HCT116 (cell line): ENCODE measurements at regions not wholly inside any gene's neighbourhood (a gene's known extent, or its start where the extent isn't known, plus 50 kb on each side); places are given as distances from the start of the nearest gene placed in this dataset.

Experiments
- ATAC-seq: fragments of 200-7000 bp; cut with Tn5 transposase; 2 replicates; pipeline ENCODE4 v1.9.1; 2020; ENCODE audit warnings: mild to moderate bottlenecking, moderate library complexity
- BruUV-seq: library from RNA; stranded (reverse); fragments of 400-500 nt; replicated peaks from 2 replicates; lab custom pipeline; 2021; lab: Mats Ljungman, UMichigan
- CTCF ChIA-PET: fragments of 300-600 bp; sonication (Branson Sonifier 250); formaldehyde crosslinking; loops from one replicate; lab custom pipeline; 2021; ENCODE audit warnings: antibody characterized with exemption; lab: Charles Lee
- POLR2A ChIA-PET: fragments of 300-600, 350-600 bp; sonication (Branson Sonifier 250); formaldehyde crosslinking; loops from one replicate; lab custom pipeline; 2021; ENCODE audit warnings: antibody characterized with exemption; lab: Charles Lee
- RAD21 ChIA-PET, 2 experiments: fragments of 300-600 bp; sonication (Branson Sonifier 250); formaldehyde crosslinking; loops; one replicate each; lab custom pipeline; 2023; ENCODE audit warnings: low total read pairs in 2 of 2; ENCODE audit not compliant: uncharacterized antibody in 2 of 2, unreplicated experiment in 2 of 2, low non-redundant PET in 1 of 2; lab: Charles Lee
- DNase-seq: peaks from one replicate; pipeline ENCODE4 v3.0.0-alpha.2; 2010; ENCODE audit warnings: low read depth, low spot score
- H2AFZ ChIP-seq: fragments of 200-600 bp; shearing (Covaris generic), sonication (generic); 2 replicates; pipeline ENCODE4 v1.6.1; 2017; ENCODE audit warnings: low read depth, mixed run types, mixed read lengths, antibody characterized with exemption, low read length; ENCODE audit not compliant: poor library complexity, severe bottlenecking
- H3K27ac ChIP-seq: 2 replicates; pipeline ENCODE4 v1.5.1; 2012; ENCODE audit warnings: low read depth, low read length
- H3K27me3 ChIP-seq: fragments of 200-600 bp; sonication (generic); 2 replicates; pipeline ENCODE4 v1.6.1; 2016; ENCODE audit warnings: mixed run types, low read length, mixed read lengths; ENCODE audit not compliant: insufficient read depth
- H3K36me3 ChIP-seq, 2 experiments: fragments of 200-500 bp in 1 of 2; fragments of 200-600 bp in 1 of 2; sonication (Bioruptor generic) in 1 of 2; sonication (generic) in 1 of 2; 2 replicates each; pipeline versions ENCODE4 v1.5.1 to v1.6.1; 2014 to 2016; ENCODE audit warnings: low read length in 2 of 2, inconsistent platforms in 1 of 2, mixed read lengths in 1 of 2, mixed run types in 1 of 2; ENCODE audit not compliant: insufficient read depth in 2 of 2, control insufficient read depth in 1 of 2
- H3K4me1 ChIP-seq, 2 experiments: fragments of 200-600 bp in 1 of 2; sonication (generic) in 1 of 2; 2 replicates each; pipeline versions ENCODE4 v1.5.1 to v1.6.1; 2012 to 2017; ENCODE audit warnings: low read length in 2 of 2, inconsistent platforms in 1 of 2, mild to moderate bottlenecking in 1 of 2, mixed read lengths in 1 of 2, mixed run types in 1 of 2, moderate library complexity in 1 of 2; ENCODE audit not compliant: insufficient read depth in 2 of 2, control insufficient read depth in 1 of 2
- H3K4me2 ChIP-seq: fragments of 200-600 bp; sonication (generic); 2 replicates; pipeline ENCODE4 v1.6.1; 2017; ENCODE audit warnings: mixed run types, low read length, mixed read lengths
- H3K4me3 ChIP-seq, 2 experiments: fragments of 200-600 bp in 1 of 2; sonication (generic) in 1 of 2; replicated peaks in 1 of 2; 2 replicates each; pipeline ENCODE4 v1.5.1; 2011 to 2016; ENCODE audit warnings: low read length in 2 of 2, control low read depth in 1 of 2, low read depth in 1 of 2, mild to moderate bottlenecking in 1 of 2, mixed read lengths in 1 of 2, mixed run types in 1 of 2
- H3K79me2 ChIP-seq: fragments of 200-600 bp; sonication (generic); 2 replicates; pipeline ENCODE4 v1.6.1; 2017; ENCODE audit warnings: mild to moderate bottlenecking, mixed run types, low read length, moderate library complexity, mixed read lengths; ENCODE audit not compliant: insufficient read depth
- H3K9ac ChIP-seq: fragments of 200-600 bp; sonication (generic); 2 replicates; pipeline ENCODE4 v1.6.1; 2016; ENCODE audit warnings: low read length, mixed read lengths
- H3K9me2 ChIP-seq: fragments of 200-600 bp; sonication (generic), shearing (Covaris generic); 2 replicates; pipeline ENCODE4 v1.6.1; 2017; ENCODE audit warnings: mixed run types, mild to moderate bottlenecking, moderate library complexity; ENCODE audit not compliant: insufficient read depth
- H3K9me3 ChIP-seq, 2 experiments: fragments of 200-500 bp in 1 of 2; fragments of 200-600 bp in 1 of 2; sonication (Bioruptor generic) in 1 of 2; sonication (generic) in 1 of 2; 2 replicates each; pipeline ENCODE4 v1.6.1; 2014 to 2017; ENCODE audit warnings: low read length in 2 of 2, mixed read lengths in 2 of 2, inconsistent platforms in 1 of 2, low read depth in 1 of 2, mild to moderate bottlenecking in 1 of 2, mixed run types in 1 of 2, moderate library complexity in 1 of 2; ENCODE audit not compliant: control insufficient read depth in 1 of 2, insufficient read depth in 1 of 2
- H4K20me1 ChIP-seq: fragments of 200-600 bp; sonication (generic), shearing (Covaris generic); 2 replicates; pipeline ENCODE4 v1.6.1; 2017; ENCODE audit warnings: mixed run types, mild to moderate bottlenecking, moderate library complexity; ENCODE audit not compliant: insufficient read depth
- ATF3 ChIP-seq: IDR thresholded peaks from 2 replicates; pipeline ENCODE4 v1.6.1; 2012
- CBX3 ChIP-seq: IDR thresholded peaks from 2 replicates; pipeline ENCODE4 v1.6.1; 2012; ENCODE audit warnings: low read depth
- EGR1 ChIP-seq: IDR thresholded peaks from 2 replicates; pipeline ENCODE4 v1.6.1; 2012; ENCODE audit warnings: low read depth
- ELF1 ChIP-seq: IDR thresholded peaks from 2 replicates; pipeline ENCODE4 v1.6.1; 2012; ENCODE audit warnings: low read depth, borderline replicate concordance
- EZH2 ChIP-seq: fragments of 200-600 bp; sonication (generic); IDR thresholded peaks from 2 replicates; pipeline ENCODE4 v1.6.1; 2017; ENCODE audit warnings: antibody characterized with exemption, mixed run types
- EZH2phosphoT487 ChIP-seq: fragments of 200-600 bp; IDR thresholded peaks from 2 replicates; pipeline ENCODE4 v1.6.1; 2018; ENCODE audit warnings: antibody characterized with exemption, borderline replicate concordance
- FOSL1 ChIP-seq: IDR thresholded peaks from 2 replicates; pipeline ENCODE4 v1.6.1; 2012; ENCODE audit warnings: low read depth
- JUND ChIP-seq: IDR thresholded peaks from 2 replicates; pipeline ENCODE4 v1.6.1; 2012
- POLR2A ChIP-seq: IDR thresholded peaks from 2 replicates; pipeline ENCODE4 v1.7.0; 2011; ENCODE audit warnings: borderline replicate concordance; ENCODE audit not compliant: insufficient read depth, insufficient read length; ENCODE audit errors: extremely low read depth
- POLR2AphosphoS5 ChIP-seq: IDR thresholded peaks from 2 replicates; pipeline ENCODE4 v1.6.1; 2011; ENCODE audit warnings: mild to moderate bottlenecking, low read depth, low read length, moderate library complexity
- RAD21 ChIP-seq: IDR thresholded peaks from 2 replicates; pipeline ENCODE4 v1.6.1; 2012; ENCODE audit warnings: low read depth, mild to moderate bottlenecking
- SIN3A ChIP-seq: IDR thresholded peaks from 2 replicates; pipeline ENCODE4 v1.6.1; 2012; ENCODE audit warnings: low read depth
- SP1 ChIP-seq: IDR thresholded peaks from 2 replicates; pipeline ENCODE4 v1.6.1; 2012; ENCODE audit warnings: low read depth
- SRF ChIP-seq: IDR thresholded peaks from 2 replicates; pipeline ENCODE4 v1.6.1; 2012; ENCODE audit warnings: low read depth
- TCF7L2 ChIP-seq: IDR thresholded peaks from 2 replicates; pipeline ENCODE4 v1.7.0; 2011; ENCODE audit warnings: borderline replicate concordance, inconsistent platforms; ENCODE audit not compliant: insufficient read depth, insufficient read length; ENCODE audit errors: extremely low read depth
- YY1 ChIP-seq: IDR thresholded peaks from 2 replicates; pipeline ENCODE4 v1.6.1; 2011; ENCODE audit warnings: low read length, low read depth, moderate library complexity, mild to moderate bottlenecking; ENCODE audit not compliant: insufficient replicate concordance; ENCODE audit errors: extremely low read depth
- ZBTB33 ChIP-seq: IDR thresholded peaks from 2 replicates; pipeline ENCODE4 v1.6.1; 2011; ENCODE audit warnings: mild to moderate bottlenecking, low read length, moderate library complexity; ENCODE audit not compliant: insufficient replicate concordance; ENCODE audit errors: extremely low read depth
- ZFX ChIP-seq: fragments of 450-650 bp; IDR thresholded peaks from 2 replicates; pipeline ENCODE4 v1.6.1; 2017
- ZNF274 ChIP-seq: fragments of 200-500 bp; sonication (Bioruptor generic); IDR thresholded peaks from 2 replicates; pipeline ENCODE4 v1.6.1; 2014; ENCODE audit warnings: mild to moderate bottlenecking, low read depth, low read length, inconsistent platforms
- intact Hi-C: fragments of 100-400 bp; cut with micrococcal nuclease; formaldehyde crosslinking; loops from 2 replicates; pipeline ENCODE4 v1.10.0; 2022

GRCh38 chr5:102080288-102080687 lies 215.8 kb downstream of the SLCO4C1 start:
- intact Hi-C loops = no loop called here
- no peak for ATAC-seq

More at GRCh38 chr5:102080288-102080687, 215.8 kb downstream of the SLCO4C1 start:
- ChIA-PET RAD21 (no interaction called here), CTCF (no interaction called here), POLR2A (no interaction called here)
- no peak overlapping the region for H3K4me2 ChIP-seq
- no peak overlapping the region for H3K9ac ChIP-seq
- no peaks in the 10 kb centered on the region for H4K20me1 ChIP-seq
- no TSS peak for BruUV-seq
- no peaks in the 10 kb centered on the region for H3K79me2 ChIP-seq
- no peaks in the 10 kb centered on the region for H3K9me3 ChIP-seq
- no peaks in the 10 kb centered on the region for H3K4me1 ChIP-seq
- no peak overlapping the region for H2AFZ ChIP-seq
- no peak overlapping the region for H3K27ac ChIP-seq
- no peak for DNase-seq
- no peaks in the 10 kb centered on the region for H3K36me3 ChIP-seq
- H3K27me3 ChIP-seq = no peaks in the 10 kb centered on the region
- H3K4me3 ChIP-seq = no peak overlapping the region
- TF ChIP-seq ZNF274 (no peak), ZBTB33 (no peak), ZFX (no peak), ATF3 (no peak), EZH2 (no peak), JUND (no peak), FOSL1 (no peak), SRF (no peak), SP1 (no peak), EGR1 (no peak), POLR2A (no peak), EZH2phosphoT487 (no peak), POLR2AphosphoS5 (no peak), ELF1 (no peak), TCF7L2 (no peak), CBX3 (no peak), YY1 (no peak), SIN3A (no peak), RAD21 (no peak)
- H3K9me2 ChIP-seq = no peaks in the 10 kb centered on the region
